ENCODE measurements at regions not wholly inside any gene's neighbourhood (a gene's known extent, or its start where the extent isn't known, plus 50 kb on each side); places are given as distances from the start of the nearest gene placed in this dataset.

GRCh38 chr9:19630760-19631159, 158.1 kb downstream of the SLC24A2 start:
- Histone ChIP-seq H2AK5ac (ENCODE audit: insufficient read length, low read length) (no peak overlapping the region), H3K14ac (ENCODE audit: insufficient read depth, low read length) (no peak overlapping the region), H3K4me2 (ENCODE audit: insufficient read depth, insufficient read length, low read length) (no peak overlapping the region), H3K23ac (ENCODE audit: insufficient read length, low read depth, low read length) (no peak overlapping the region), H4K20me1 (ENCODE audit: control insufficient read depth, insufficient read depth, insufficient read length) (no peaks in the 10 kb centered on the region), H2AFZ (ENCODE audit: low read length) (no peak overlapping the region), H3T11ph (ENCODE audit: low read length) (no peak overlapping the region), H3K23me2 (ENCODE audit: insufficient read length, low read depth, low read length, poor library complexity, severe bottlenecking) (no peaks in the 10 kb centered on the region), H2BK5ac (ENCODE audit: insufficient read length, low read length) (no peak overlapping the region), H3K79me1 (ENCODE audit: insufficient read depth, low read depth, low read length, poor library complexity, severe bottlenecking) (no peaks in the 10 kb centered on the region), H4K91ac (ENCODE audit: insufficient read length, low read depth, low read length) (no peak overlapping the region), H3K27me3 (ENCODE audit: insufficient read depth, low read length) (no peaks in the 10 kb centered on the region), H2BK120ac (ENCODE audit: low read depth, low read length, poor library complexity, severe bottlenecking) (no peak overlapping the region), H3K9ac (ENCODE audit: extremely low read depth, insufficient read length, low read length) (no peak overlapping the region), H2BK20ac (ENCODE audit: low read depth, low read length, poor library complexity, severe bottlenecking) (no peak overlapping the region), H3K27ac (ENCODE audit: insufficient read length, low read depth, low read length) (no peak overlapping the region), H3K9me3 (ENCODE audit: control insufficient read depth, low read depth, low read length) (no peaks in the 10 kb centered on the region), H3K4ac (ENCODE audit: low read depth, low read length) (no peak overlapping the region), H3K56ac (ENCODE audit: insufficient read length, low read depth, low read length) (no peak overlapping the region), H4K8ac (replicated peaks; ENCODE audit: insufficient read length, low read depth, low read length) (no peak overlapping the region), H3K79me2 (ENCODE audit: insufficient read depth, low read length) (no peaks in the 10 kb centered on the region), H4K5ac (ENCODE audit: insufficient read length, low read depth, low read length) (no peak overlapping the region), H3K18ac (ENCODE audit: insufficient read length, low read depth, low read length) (no peak overlapping the region), H2BK12ac (ENCODE audit: insufficient read length, low read depth, low read length) (no peak overlapping the region), H3K4me1 (ENCODE audit: insufficient read depth, low read length) (peaks cover 2% of the 10 kb centered on the region; the same call in 1 of the 2 replicates), H2BK15ac (ENCODE audit: low read depth, low read length) (no peak overlapping the region)
- no peak for DNase-seq
- no peaks in the 10 kb centered on the region for H3K36me3 Mint-ChIP-seq (ENCODE audit: insufficient read depth in 1 of 3, low read depth in 3 of 3)
- no peaks in the 10 kb centered on the region for H3K9me3 Mint-ChIP-seq
- H3K4me3 Mint-ChIP-seq, result no peak overlapping the region
- TF ChIP-seq CTCF (conservative IDR thresholded peaks at IDR 0.05), result no peak
- H3K27me3 Mint-ChIP-seq (ENCODE audit: low read depth), result no peaks in the 10 kb centered on the region
- peaks cover 0 to 6% of the 10 kb centered on the region in 2 experiments; a peak in 2 of 4 replicates for H3K4me1 Mint-ChIP-seq
- WGBS (ENCODE audit: extremely low coverage, insufficient read length, low lambda C conversion rate), result no CpG with 5 or more reads among the region's 4 CpGs
- peak overlapping the region in 1 of 3 experiments; percentile 66; a peak in 1 of 7 replicates for H3K27ac Mint-ChIP-seq
